K562 (cell line): ENCODE measurements at regions not wholly inside any gene's neighbourhood (a gene's known extent, or its start where the extent isn't known, plus 50 kb on each side); places are given as distances from the start of the nearest gene placed in this dataset.

Experiments
- ATAC-seq: fragments of 200-7000 bp; cut with Tn5 transposase; 3 replicates; pipeline ENCODE4 v1.9.1; 2020; ENCODE audit warnings: moderate library complexity
- BruUV-seq: library from RNA; stranded (reverse); fragments of 400-500 nt; replicated peaks from 2 replicates; lab custom pipeline; 2021; lab: Mats Ljungman, UMichigan
- CTCF ChIA-PET: fragments of 300-600 bp; formaldehyde crosslinking; extraction: SDS; loops from one replicate; lab custom pipeline; 2021; ENCODE audit warnings: low intra/inter-chr PET ratio; lab: Yijun Ruan, JAX
- POLR2A ChIA-PET: fragments of 300-600, 350-650 bp; sonication (Branson Sonifier 250); formaldehyde crosslinking; extraction: SDS; loops from one replicate; lab custom pipeline; 2021; ENCODE audit warnings: antibody characterized with exemption, inconsistent platforms; lab: Yijun Ruan, JAX
- DNase-seq, 4 experiments: peaks; one replicate each; pipeline versions ENCODE4 v3.0.0 to v3.0.0-alpha.2; 2011 to 2018; ENCODE audit warnings: low spot score in 3 of 4, mixed read lengths in 3 of 4; ENCODE audit errors: extremely low read depth in 1 of 4
- FAIRE-seq: peaks from 2 replicates; lab custom pipeline; 2011; peaks lifted over from hg19 to GRCh38; lab: Jason Lieb, UNC
- H2AFZ ChIP-seq: 2 replicates; pipeline ENCODE4 v1.6.0; 2011; ENCODE audit warnings: low read depth, low read length, control low read depth, inconsistent platforms
- H3K27ac ChIP-seq: fragments of 200-600 bp; 3 replicates; pipeline ENCODE4 v1.8.0; 2011; ENCODE audit warnings: low read depth, mild to moderate bottlenecking, control low read depth, inconsistent platforms, low read length, moderate library complexity, mixed read lengths; ENCODE audit errors: extremely low read depth
- H3K27me3 ChIP-seq, 2 experiments: fragments of 300-600 bp in 1 of 2; 2 replicates in 1 of 2; 3 replicates in 1 of 2; pipeline versions ENCODE4 v1.6.0 to v1.8.0; 2011; ENCODE audit warnings: inconsistent platforms in 2 of 2, low read length in 2 of 2, mild to moderate bottlenecking in 1 of 2, mixed read lengths in 1 of 2, moderate library complexity in 1 of 2; ENCODE audit not compliant: control insufficient read depth in 2 of 2, insufficient read depth in 2 of 2
- H3K36me3 ChIP-seq: fragments of 300-600 bp; 3 replicates; pipeline ENCODE4 v1.8.0; 2011; ENCODE audit warnings: mild to moderate bottlenecking, low read length, inconsistent platforms; ENCODE audit not compliant: control insufficient read depth, insufficient read depth
- H3K4me1 ChIP-seq, 2 experiments: fragments of 200-600 bp in 1 of 2; replicated peaks in 1 of 2; 2 replicates in 1 of 2; 3 replicates in 1 of 2; pipeline versions ENCODE4 v1.5.1 to v1.8.0; 2011; ENCODE audit warnings: inconsistent platforms in 2 of 2, low read length in 2 of 2, mild to moderate bottlenecking in 1 of 2, mixed read lengths in 1 of 2, moderate library complexity in 1 of 2; ENCODE audit not compliant: control insufficient read depth in 2 of 2, insufficient read depth in 2 of 2
- H3K4me2 ChIP-seq: 2 replicates; pipeline ENCODE4 v1.6.1; 2011; ENCODE audit warnings: low read length, control low read depth, inconsistent platforms, mixed read lengths; ENCODE audit not compliant: insufficient read depth
- H3K4me3 ChIP-seq: fragments of 200-600 bp; sonication (generic), shearing (Covaris generic); 2 replicates; pipeline ENCODE4 v1.5.1; 2016; ENCODE audit warnings: control low read depth, inconsistent platforms
- H3K79me2 ChIP-seq: fragments of 200-600 bp; 3 replicates; pipeline ENCODE4 v1.8.0; 2011; ENCODE audit warnings: low read length, inconsistent platforms; ENCODE audit not compliant: control insufficient read depth, insufficient read depth
- H3K9ac ChIP-seq, 2 experiments: 2 replicates each; pipeline versions ENCODE4 v1.6.0 to v1.6.1; 2011; ENCODE audit warnings: low read depth in 2 of 2, low read length in 2 of 2, control low read depth in 1 of 2, inconsistent platforms in 1 of 2, mild to moderate bottlenecking in 1 of 2, mixed read lengths in 1 of 2; ENCODE audit not compliant: insufficient read depth in 1 of 2
- H3K9me1 ChIP-seq: one replicate; pipeline ENCODE4 v1.6.0; 2011; ENCODE audit warnings: inconsistent platforms, mild to moderate bottlenecking, low read length, moderate library complexity; ENCODE audit not compliant: control insufficient read depth, insufficient read depth
- H3K9me3 ChIP-seq: replicated peaks from 2 replicates; pipeline ENCODE4 v1.5.1; 2011; ENCODE audit warnings: low read depth, low read length, inconsistent platforms; ENCODE audit not compliant: control insufficient read depth, insufficient read depth
- H4K20me1 ChIP-seq: replicated peaks from 2 replicates; pipeline ENCODE4 v1.6.1; 2011; ENCODE audit warnings: low read length, inconsistent platforms, mixed read lengths; ENCODE audit not compliant: control insufficient read depth, insufficient read depth
- CEBPB ChIP-seq: fragments of 450-650 bp; IDR thresholded peaks from 2 replicates; pipeline ENCODE4 v1.6.1; 2016; ENCODE audit warnings: missing genetic modification characterization, missing compliant biosample characterization
- EP400 ChIP-seq: fragments of 450-650 bp; IDR thresholded peaks from 2 replicates; pipeline ENCODE4 v1.6.1; 2017; ENCODE audit warnings: antibody characterized with exemption, mild to moderate bottlenecking, moderate library complexity
- FOXJ2 ChIP-seq: fragments of 200-800 bp; sonication (Bioruptor generic); IDR thresholded peaks from 2 replicates; pipeline ENCODE4 v1.6.1; 2016; ENCODE audit warnings: missing genetic modification characterization, missing compliant biosample characterization
- GATAD2B ChIP-seq: fragments of 450-650 bp; IDR thresholded peaks from 2 replicates; pipeline ENCODE4 v1.6.1; 2017; ENCODE audit warnings: mild to moderate bottlenecking, borderline replicate concordance
- RBM34 ChIP-seq: fragments of 200-400 bp; formaldehyde crosslinking; IDR thresholded peaks from 2 replicates; pipeline ENCODE4 v1.6.1; 2018; ENCODE audit warnings: low read length, borderline replicate concordance; ENCODE audit not compliant: insufficient read depth
- SMARCA4 ChIP-seq: fragments of 450-650 bp; IDR thresholded peaks from 2 replicates; pipeline ENCODE4 v1.6.1; 2016
- ZNF134 ChIP-seq: fragments of 250-450 bp; sonication (Bioruptor Pico); conservative IDR thresholded peaks from 2 replicates; pipeline ENCODE4 v1.4.0; 2020
- ZNF311 ChIP-seq: fragments of 250-450 bp; sonication (Bioruptor Pico); IDR thresholded peaks from 2 replicates; pipeline ENCODE4 v1.4.0; 2020; ENCODE audit warnings: mild to moderate bottlenecking, moderate library complexity
- WGBS: fragments of 100-300 bp; shearing (Covaris generic); methylation state at CpG from one replicate; pipeline ENCODE4 v1.1.6; 2016; ENCODE audit warnings: low coverage, mixed read lengths; ENCODE audit not compliant: insufficient coverage; ENCODE audit errors: missing lambda C conversion rate; 5-methylcytosine and 5-hydroxymethylcytosine counted together
- in situ Hi-C: fragments of 300-500 bp; cut with MboI; formaldehyde crosslinking; loops from 4 replicates; pipeline ENCODE4 v1.15.0; 2018; ENCODE audit warnings: inconsistent platforms, mixed read lengths
- intact Hi-C: fragments of 100-400 bp; cut with micrococcal nuclease; formaldehyde crosslinking; loops from 2 replicates; pipeline ENCODE4 v1.14.2; 2022
- TF ChIP-seq, protein P1 (sequence below), 2 experiments: fragments of 450-650 bp; formaldehyde crosslinking in 1 of 2; IDR thresholded peaks; 2 replicates each; pipeline versions ENCODE4 v1.4.0 to v1.6.1; 2014 to 2020; ENCODE audit warnings: mild to moderate bottlenecking in 2 of 2, borderline replicate concordance in 1 of 2, low read depth in 1 of 2
- TF ChIP-seq, protein P2 (sequence below), 2 experiments: fragments of 450-650 bp; IDR thresholded peaks; 2 replicates each; pipeline ENCODE4 v1.6.1; 2018; ENCODE audit warnings: mild to moderate bottlenecking in 2 of 2, low read depth in 1 of 2; ENCODE audit not compliant: partially characterized antibody in 2 of 2

DNA sequence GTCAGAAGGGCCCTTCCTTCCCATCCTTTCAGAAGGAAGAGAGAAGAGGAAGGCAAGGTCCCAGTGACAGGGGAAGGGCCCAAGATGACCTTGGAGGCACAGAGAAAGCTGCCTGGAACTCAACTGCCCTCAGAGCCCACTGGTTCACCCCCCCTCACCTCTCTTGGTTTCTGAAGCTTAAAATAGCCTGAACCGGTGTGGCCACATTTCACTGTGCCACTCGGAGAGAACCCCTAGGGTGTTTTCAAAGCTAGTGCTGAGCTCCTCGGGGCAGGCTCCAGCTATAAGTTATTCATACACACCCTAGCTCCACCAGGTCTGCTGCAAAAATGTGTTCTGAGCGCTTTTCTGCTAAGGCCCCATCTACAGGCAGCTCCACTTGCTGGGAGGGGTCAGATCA lies 60.9 kb upstream of the ADRB1 start (continued):
- TF ChIP-seq, protein P1, sequence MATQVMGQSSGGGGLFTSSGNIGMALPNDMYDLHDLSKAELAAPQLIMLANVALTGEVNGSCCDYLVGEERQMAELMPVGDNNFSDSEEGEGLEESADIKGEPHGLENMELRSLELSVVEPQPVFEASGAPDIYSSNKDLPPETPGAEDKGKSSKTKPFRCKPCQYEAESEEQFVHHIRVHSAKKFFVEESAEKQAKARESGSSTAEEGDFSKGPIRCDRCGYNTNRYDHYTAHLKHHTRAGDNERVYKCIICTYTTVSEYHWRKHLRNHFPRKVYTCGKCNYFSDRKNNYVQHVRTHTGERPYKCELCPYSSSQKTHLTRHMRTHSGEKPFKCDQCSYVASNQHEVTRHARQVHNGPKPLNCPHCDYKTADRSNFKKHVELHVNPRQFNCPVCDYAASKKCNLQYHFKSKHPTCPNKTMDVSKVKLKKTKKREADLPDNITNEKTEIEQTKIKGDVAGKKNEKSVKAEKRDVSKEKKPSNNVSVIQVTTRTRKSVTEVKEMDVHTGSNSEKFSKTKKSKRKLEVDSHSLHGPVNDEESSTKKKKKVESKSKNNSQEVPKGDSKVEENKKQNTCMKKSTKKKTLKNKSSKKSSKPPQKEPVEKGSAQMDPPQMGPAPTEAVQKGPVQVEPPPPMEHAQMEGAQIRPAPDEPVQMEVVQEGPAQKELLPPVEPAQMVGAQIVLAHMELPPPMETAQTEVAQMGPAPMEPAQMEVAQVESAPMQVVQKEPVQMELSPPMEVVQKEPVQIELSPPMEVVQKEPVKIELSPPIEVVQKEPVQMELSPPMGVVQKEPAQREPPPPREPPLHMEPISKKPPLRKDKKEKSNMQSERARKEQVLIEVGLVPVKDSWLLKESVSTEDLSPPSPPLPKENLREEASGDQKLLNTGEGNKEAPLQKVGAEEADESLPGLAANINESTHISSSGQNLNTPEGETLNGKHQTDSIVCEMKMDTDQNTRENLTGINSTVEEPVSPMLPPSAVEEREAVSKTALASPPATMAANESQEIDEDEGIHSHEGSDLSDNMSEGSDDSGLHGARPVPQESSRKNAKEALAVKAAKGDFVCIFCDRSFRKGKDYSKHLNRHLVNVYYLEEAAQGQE (IDR thresholded peaks at IDR 0.05; ENCODE audit: borderline replicate concordance): no peak
- TF ChIP-seq, protein P1 (CRISPR knock-in tag; IDR thresholded peaks at IDR 0.05; ENCODE audit: low read depth): no peak

DNA sequence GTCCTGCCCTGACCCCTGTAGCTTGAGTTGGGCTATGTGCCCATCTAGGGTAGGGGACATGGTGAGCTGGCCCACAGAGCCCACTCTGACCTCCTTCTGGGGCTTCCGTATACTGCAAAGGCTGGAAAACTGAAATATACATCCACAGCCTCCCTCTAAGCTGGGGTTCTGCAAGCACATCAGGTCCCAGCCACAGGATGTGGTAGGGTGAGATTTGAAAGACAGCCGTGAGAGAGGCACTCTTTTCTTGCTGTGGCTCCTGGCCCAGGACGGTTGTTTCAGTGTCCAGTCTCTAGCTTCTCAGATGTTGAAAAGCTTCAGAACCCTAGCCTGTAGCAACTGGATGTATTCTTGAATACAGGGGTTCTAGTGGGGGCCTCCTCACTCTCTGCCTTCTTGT lies 60.1 kb upstream of the ADRB1 start:
- no peak overlapping the region for H2AFZ ChIP-seq
- H3K36me3 ChIP-seq: no peaks in the 10 kb centered on the region
- intact Hi-C loops (loop anchor here (10.0 kb wide), 1 partner anchor 111 kb away; no protein-coding TSS in a partner anchor), in situ Hi-C loops (no loop called here)
- DNase-seq (no peak), ATAC-seq (no peak), FAIRE-seq (no peak)
- CTCF ChIA-PET: no interaction called here
- peaks cover 0 to 13% of the 10 kb centered on the region in 2 experiments; a peak in 2 of 5 replicates for H3K27me3 ChIP-seq
- POLR2A ChIA-PET: no interaction called here
- no TSS peak for BruUV-seq
- H3K9me3 ChIP-seq: no peaks in the 10 kb centered on the region
- no peaks in the 10 kb centered on the region for H3K79me2 ChIP-seq
- no peaks in the 10 kb centered on the region for H4K20me1 ChIP-seq
- no peaks in the 10 kb centered on the region for H3K4me1 ChIP-seq
- WGBS: 14% methylated on average over 3 of the region's 3 CpGs
- H3K4me3 ChIP-seq: no peak overlapping the region
- H3K27ac ChIP-seq: no peak overlapping the region
- H3K9me1 ChIP-seq: no peaks in the 10 kb centered on the region
- no peak overlapping the region for H3K4me2 ChIP-seq
- H3K9ac ChIP-seq: no peak overlapping the region
- TF ChIP-seq ZNF311: no peak
- TF ChIP-seq EP400: no peak
- TF ChIP-seq GATAD2B: no peak
- TF ChIP-seq, protein P2, sequence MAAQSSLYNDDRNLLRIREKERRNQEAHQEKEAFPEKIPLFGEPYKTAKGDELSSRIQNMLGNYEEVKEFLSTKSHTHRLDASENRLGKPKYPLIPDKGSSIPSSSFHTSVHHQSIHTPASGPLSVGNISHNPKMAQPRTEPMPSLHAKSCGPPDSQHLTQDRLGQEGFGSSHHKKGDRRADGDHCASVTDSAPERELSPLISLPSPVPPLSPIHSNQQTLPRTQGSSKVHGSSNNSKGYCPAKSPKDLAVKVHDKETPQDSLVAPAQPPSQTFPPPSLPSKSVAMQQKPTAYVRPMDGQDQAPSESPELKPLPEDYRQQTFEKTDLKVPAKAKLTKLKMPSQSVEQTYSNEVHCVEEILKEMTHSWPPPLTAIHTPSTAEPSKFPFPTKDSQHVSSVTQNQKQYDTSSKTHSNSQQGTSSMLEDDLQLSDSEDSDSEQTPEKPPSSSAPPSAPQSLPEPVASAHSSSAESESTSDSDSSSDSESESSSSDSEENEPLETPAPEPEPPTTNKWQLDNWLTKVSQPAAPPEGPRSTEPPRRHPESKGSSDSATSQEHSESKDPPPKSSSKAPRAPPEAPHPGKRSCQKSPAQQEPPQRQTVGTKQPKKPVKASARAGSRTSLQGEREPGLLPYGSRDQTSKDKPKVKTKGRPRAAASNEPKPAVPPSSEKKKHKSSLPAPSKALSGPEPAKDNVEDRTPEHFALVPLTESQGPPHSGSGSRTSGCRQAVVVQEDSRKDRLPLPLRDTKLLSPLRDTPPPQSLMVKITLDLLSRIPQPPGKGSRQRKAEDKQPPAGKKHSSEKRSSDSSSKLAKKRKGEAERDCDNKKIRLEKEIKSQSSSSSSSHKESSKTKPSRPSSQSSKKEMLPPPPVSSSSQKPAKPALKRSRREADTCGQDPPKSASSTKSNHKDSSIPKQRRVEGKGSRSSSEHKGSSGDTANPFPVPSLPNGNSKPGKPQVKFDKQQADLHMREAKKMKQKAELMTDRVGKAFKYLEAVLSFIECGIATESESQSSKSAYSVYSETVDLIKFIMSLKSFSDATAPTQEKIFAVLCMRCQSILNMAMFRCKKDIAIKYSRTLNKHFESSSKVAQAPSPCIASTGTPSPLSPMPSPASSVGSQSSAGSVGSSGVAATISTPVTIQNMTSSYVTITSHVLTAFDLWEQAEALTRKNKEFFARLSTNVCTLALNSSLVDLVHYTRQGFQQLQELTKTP (IDR thresholded peaks at IDR 0.05; ENCODE audit: low read depth in 1 of 2, partially characterized antibody in 2 of 2): no peak
- TF ChIP-seq SMARCA4: no peak
- TF ChIP-seq ZNF134 (CRISPR knock-in tag): no peak
- no peak for TF ChIP-seq FOXJ2 (tag)
- no peak for TF ChIP-seq CEBPB (tag)
- no peak for TF ChIP-seq RBM34
